Mesenchymal stem cell (in vitro differentiated cells and primary cell): ENCODE measurements at regions not wholly inside any gene's neighbourhood (a gene's known extent, or its start where the extent isn't known, plus 50 kb on each side); places are given as distances from the start of the nearest gene placed in this dataset.

Experiments used
- DNase-seq: peaks from one replicate; pipeline ENCODE4 v3.0.0-alpha.2; 2013
- H2AFZ ChIP-seq: one replicate; pipeline ENCODE4 v1.6.1; 2013; ENCODE audit warnings: low read depth, mild to moderate bottlenecking, control low read depth, inconsistent platforms, low read length, moderate library complexity
- H2AK5ac ChIP-seq: 2 replicates; pipeline ENCODE4 v1.6.1; 2013; ENCODE audit warnings: low read length, moderate library complexity, mild to moderate bottlenecking, inconsistent platforms; ENCODE audit not compliant: severe bottlenecking
- H2BK120ac ChIP-seq: one replicate; pipeline ENCODE4 v1.6.1; 2013; ENCODE audit warnings: low read depth, mild to moderate bottlenecking, inconsistent platforms, low read length, moderate library complexity
- H2BK12ac ChIP-seq, 2 experiments: one replicate each; pipeline ENCODE4 v1.6.1; 2013; ENCODE audit warnings: inconsistent platforms in 2 of 2, low read length in 2 of 2, mild to moderate bottlenecking in 2 of 2, moderate library complexity in 2 of 2, control low read depth in 1 of 2
- H2BK15ac ChIP-seq: one replicate; pipeline ENCODE4 v1.6.1; 2013; ENCODE audit warnings: mild to moderate bottlenecking, low read depth, inconsistent platforms; ENCODE audit not compliant: poor library complexity, severe bottlenecking
- H2BK5ac ChIP-seq: 2 replicates; pipeline ENCODE4 v1.6.1; 2013; ENCODE audit warnings: low read depth, mild to moderate bottlenecking, low read length, control low read depth, inconsistent platforms; ENCODE audit not compliant: poor library complexity, severe bottlenecking
- H3K14ac ChIP-seq, 2 experiments: one replicate each; pipeline ENCODE4 v1.6.1; 2013; ENCODE audit warnings: inconsistent platforms in 2 of 2, low read length in 2 of 2, control low read depth in 1 of 2, mild to moderate bottlenecking in 1 of 2, moderate library complexity in 1 of 2
- H3K18ac ChIP-seq, 2 experiments: one replicate each; pipeline ENCODE4 v1.6.1; 2013; ENCODE audit warnings: inconsistent platforms in 2 of 2, low read length in 2 of 2, control low read depth in 1 of 2, low read depth in 1 of 2, mild to moderate bottlenecking in 1 of 2
- H3K23ac ChIP-seq, 2 experiments: one replicate each; pipeline ENCODE4 v1.6.1; 2013; ENCODE audit warnings: inconsistent platforms in 2 of 2, low read length in 2 of 2, mild to moderate bottlenecking in 2 of 2, moderate library complexity in 2 of 2, control low read depth in 1 of 2
- H3K27ac ChIP-seq: 2 replicates; pipeline ENCODE4 v1.5.1; 2013; ENCODE audit warnings: mild to moderate bottlenecking, moderate library complexity, low read length, control low read depth, inconsistent platforms; ENCODE audit not compliant: poor library complexity, severe bottlenecking
- H3K27me3 ChIP-seq, 2 experiments: 2 replicates each; pipeline versions ENCODE4 v1.6.1 to v1.7.0; 2013; ENCODE audit warnings: low read length in 2 of 2, mild to moderate bottlenecking in 2 of 2, moderate library complexity in 2 of 2, control low read depth in 1 of 2, inconsistent platforms in 1 of 2; ENCODE audit not compliant: control insufficient read depth in 1 of 2, insufficient read depth in 1 of 2
- H3K36me3 ChIP-seq, 2 experiments: 2 replicates each; pipeline versions ENCODE4 v1.6.1 to v1.7.0; 2013; ENCODE audit warnings: low read length in 2 of 2, control low read depth in 1 of 2, inconsistent platforms in 1 of 2, low read depth in 1 of 2, mild to moderate bottlenecking in 1 of 2; ENCODE audit not compliant: insufficient read depth in 2 of 2, control insufficient read depth in 1 of 2
- H3K4ac ChIP-seq, 2 experiments: one replicate each; pipeline ENCODE4 v1.6.1; 2013; ENCODE audit warnings: inconsistent platforms in 2 of 2, low read length in 2 of 2, mild to moderate bottlenecking in 2 of 2, moderate library complexity in 2 of 2, control low read depth in 1 of 2, low read depth in 1 of 2
- H3K4me1 ChIP-seq: 2 replicates; pipeline ENCODE4 v1.6.1; 2013; ENCODE audit warnings: low read depth, low read length, control low read depth; ENCODE audit not compliant: control insufficient read depth, insufficient read depth
- H3K4me2 ChIP-seq: 2 replicates; pipeline ENCODE4 v1.6.1; 2013; ENCODE audit warnings: low read length, mild to moderate bottlenecking, inconsistent platforms; ENCODE audit not compliant: poor library complexity, severe bottlenecking
- H3K4me3 ChIP-seq, 2 experiments: 2 replicates each; pipeline versions ENCODE4 v1.5.1 to v1.7.0; 2013; ENCODE audit warnings: low read length in 2 of 2, mild to moderate bottlenecking in 2 of 2, control low read depth in 1 of 2, low read depth in 1 of 2; ENCODE audit not compliant: insufficient read depth in 1 of 2
- H3K79me1 ChIP-seq: replicated peaks from 2 replicates; pipeline ENCODE4 v1.6.1; 2013; ENCODE audit warnings: mild to moderate bottlenecking, control low read depth, low read length, inconsistent platforms; ENCODE audit not compliant: poor library complexity, severe bottlenecking
- H3K9ac ChIP-seq: 2 replicates; pipeline ENCODE4 v1.7.0; 2013; ENCODE audit warnings: mild to moderate bottlenecking, low read length, moderate library complexity
- H3K9me3 ChIP-seq: 2 replicates; pipeline ENCODE4 v1.7.0; 2013; ENCODE audit warnings: mild to moderate bottlenecking, low read length; ENCODE audit not compliant: control insufficient read depth
- H4K8ac ChIP-seq: one replicate; pipeline ENCODE4 v1.6.1; 2013; ENCODE audit warnings: inconsistent platforms, mild to moderate bottlenecking, low read length, moderate library complexity
- H4K91ac ChIP-seq: one replicate; pipeline ENCODE4 v1.6.1; 2013; ENCODE audit warnings: mild to moderate bottlenecking, low read length, inconsistent platforms
- WGBS: methylation state at CpG from one replicate; pipeline ENCODE4 v1.1.7; 2013; ENCODE audit warnings: mixed read lengths; 5-methylcytosine and 5-hydroxymethylcytosine counted together

GRCh38 chr20:63145156-63145555, 70.8 kb downstream of the YTHDF1 start:
- no peaks in the 10 kb centered on the region for H3K79me1 ChIP-seq
- H3K27me3 ChIP-seq = peaks cover 15 to 24% of the 10 kb centered on the region in 2 experiments
- H3K14ac ChIP-seq = no peak overlapping the region
- no peak overlapping the region for H3K27ac ChIP-seq
- WGBS = 55% methylated on average over 4 of the region's 4 CpGs
- H3K9me3 ChIP-seq = peaks cover 28% of the 10 kb centered on the region
- no peak overlapping the region for H3K4ac ChIP-seq
- no peak for DNase-seq
- no peak overlapping the region for H4K91ac ChIP-seq
- no peak overlapping the region for H3K4me3 ChIP-seq
- no peak overlapping the region for H2AFZ ChIP-seq
- no peak overlapping the region for H3K23ac ChIP-seq
- H2BK5ac ChIP-seq = no peak overlapping the region
- H2BK12ac ChIP-seq = no peak overlapping the region
- H3K4me1 ChIP-seq = no peaks in the 10 kb centered on the region
- no peak overlapping the region for H3K9ac ChIP-seq
- no peak overlapping the region for H3K4me2 ChIP-seq
- no peak overlapping the region for H2AK5ac ChIP-seq
- no peak overlapping the region for H3K18ac ChIP-seq
- no peak overlapping the region for H2BK15ac ChIP-seq
- no peaks in the 10 kb centered on the region for H3K36me3 ChIP-seq
- no peak overlapping the region for H2BK120ac ChIP-seq
- no peak overlapping the region for H4K8ac ChIP-seq

GRCh38 chr20:63142933-63143332, 73.0 kb downstream of the YTHDF1 start:
- Histone ChIP-seq H2BK5ac (no peak overlapping the region), H3K4me2 (no peak overlapping the region), H4K8ac (no peak overlapping the region), H2BK15ac (no peak overlapping the region), H3K4me3 (no peak overlapping the region), H3K9me3 (peaks cover 20% of the 10 kb centered on the region), H3K36me3 (no peaks in the 10 kb centered on the region), H2AFZ (no peak overlapping the region), H2AK5ac (no peak overlapping the region), H3K79me1 (no peaks in the 10 kb centered on the region), H3K14ac (no peak overlapping the region), H4K91ac (no peak overlapping the region), H3K18ac (no peak overlapping the region), H2BK120ac (no peak overlapping the region), H3K9ac (no peak overlapping the region), H3K27me3 (peaks cover 25 to 37% of the 10 kb centered on the region in 2 experiments), H3K23ac (no peak overlapping the region), H2BK12ac (no peak overlapping the region), H3K27ac (no peak overlapping the region), H3K4ac (no peak overlapping the region), H3K4me1 (no peaks in the 10 kb centered on the region)
- WGBS = 91% methylated on average over 9 of the region's 9 CpGs
- DNase-seq = no peak

GRCh38 chr20:63141531-63141930, 74.4 kb downstream of the YTHDF1 start:
- Histone ChIP-seq H3K4me2 (no peak overlapping the region), H2AK5ac (no peak overlapping the region), H2AFZ (no peak overlapping the region), H4K8ac (no peak overlapping the region), H3K79me1 (no peaks in the 10 kb centered on the region), H2BK12ac (no peak overlapping the region), H2BK120ac (no peak overlapping the region), H3K9me3 (peaks cover 7% of the 10 kb centered on the region), H3K9ac (no peak overlapping the region), H3K14ac (no peak overlapping the region), H2BK15ac (no peak overlapping the region), H3K18ac (no peak overlapping the region), H3K36me3 (no peaks in the 10 kb centered on the region), H3K27me3 (peaks cover 28 to 44% of the 10 kb centered on the region in 2 experiments), H3K27ac (no peak overlapping the region), H2BK5ac (no peak overlapping the region), H3K4me1 (no peaks in the 10 kb centered on the region), H3K4me3 (no peak overlapping the region), H4K91ac (no peak overlapping the region), H3K23ac (no peak overlapping the region), H3K4ac (no peak overlapping the region)
- DNase-seq = no peak
- 90% methylated on average over 12 of the region's 12 CpGs for WGBS

GRCh38 chr20:63140514-63141433, 75.2 kb downstream of the YTHDF1 start:
- H2AK5ac ChIP-seq = no peak overlapping the region
- no peak overlapping the region for H3K18ac ChIP-seq
- H3K4me1 ChIP-seq = no peaks in the 10 kb centered on the region
- no peaks in the 10 kb centered on the region for H3K36me3 ChIP-seq
- no peak overlapping the region for H2BK15ac ChIP-seq
- no peak overlapping the region for H2AFZ ChIP-seq
- H3K4me3 ChIP-seq = no peak overlapping the region
- H3K23ac ChIP-seq = no peak overlapping the region
- H3K9me3 ChIP-seq = peaks cover 2% of the 10 kb centered on the region
- no peak overlapping the region for H2BK120ac ChIP-seq
- H2BK5ac ChIP-seq = no peak overlapping the region
- no peak for DNase-seq
- no peak overlapping the region for H3K27ac ChIP-seq
- peaks cover 28 to 44% of the 10 kb centered on the region in 2 experiments for H3K27me3 ChIP-seq
- H3K14ac ChIP-seq = no peak overlapping the region
- H3K4me2 ChIP-seq = no peak overlapping the region
- no peak overlapping the region for H3K4ac ChIP-seq
- H4K8ac ChIP-seq = no peak overlapping the region
- no peaks in the 10 kb centered on the region for H3K79me1 ChIP-seq
- H4K91ac ChIP-seq = no peak overlapping the region
- 83% methylated on average over 24 of the region's 24 CpGs for WGBS
- H3K9ac ChIP-seq = no peak overlapping the region
- H2BK12ac ChIP-seq = no peak overlapping the region
